ENCODE measurements at regions not wholly inside any gene's neighbourhood (a gene's known extent, or its start where the extent isn't known, plus 50 kb on each side); places are given as distances from the start of the nearest gene placed in this dataset.

- H3K36me3 Mint-ChIP-seq (ENCODE audit: low read depth): no peaks in the 10 kb centered on the region
- H3K27me3 Mint-ChIP-seq (ENCODE audit: low read depth): no peaks in the 10 kb centered on the region
- peaks cover 12% of the 10 kb centered on the region for H3K4me1 Mint-ChIP-seq
- no peak for DNase-seq (ENCODE audit: low read depth, low spot score)
- no peak overlapping the region for H3K27ac Mint-ChIP-seq (ENCODE audit: unreplicated experiment)
- no peaks in the 10 kb centered on the region for H3K9me3 Mint-ChIP-seq
- H3K4me3 Mint-ChIP-seq: no peak overlapping the region
- TF ChIP-seq CTCF (conservative IDR thresholded peaks at IDR 0.05): no peak
Measured at GRCh38 chr2:42118754-42119569, 50.2 kb upstream of the EML4 start.
